HCT116 (cell line): ENCODE measurements at regions not wholly inside any gene's neighbourhood (a gene's known extent, or its start where the extent isn't known, plus 50 kb on each side); places are given as distances from the start of the nearest gene placed in this dataset.

ENCODE experiments used
- ATAC-seq: fragments of 200-7000 bp; cut with Tn5 transposase; 2 replicates; pipeline ENCODE4 v1.9.1; 2020; ENCODE audit warnings: mild to moderate bottlenecking, moderate library complexity
- BruUV-seq: library from RNA; stranded (reverse); fragments of 400-500 nt; replicated peaks from 2 replicates; lab custom pipeline; 2021; lab: Mats Ljungman, UMichigan
- CTCF ChIA-PET: fragments of 300-600 bp; sonication (Branson Sonifier 250); formaldehyde crosslinking; loops from one replicate; lab custom pipeline; 2021; ENCODE audit warnings: antibody characterized with exemption; lab: Charles Lee
- POLR2A ChIA-PET: fragments of 300-600, 350-600 bp; sonication (Branson Sonifier 250); formaldehyde crosslinking; loops from one replicate; lab custom pipeline; 2021; ENCODE audit warnings: antibody characterized with exemption; lab: Charles Lee
- RAD21 ChIA-PET, 2 experiments: fragments of 300-600 bp; sonication (Branson Sonifier 250); formaldehyde crosslinking; loops; one replicate each; lab custom pipeline; 2023; ENCODE audit warnings: low total read pairs in 2 of 2; ENCODE audit not compliant: uncharacterized antibody in 2 of 2, unreplicated experiment in 2 of 2, low non-redundant PET in 1 of 2; lab: Charles Lee
- DNase-seq: peaks from one replicate; pipeline ENCODE4 v3.0.0-alpha.2; 2010; ENCODE audit warnings: low read depth, low spot score
- H2AFZ ChIP-seq: fragments of 200-600 bp; shearing (Covaris generic), sonication (generic); 2 replicates; pipeline ENCODE4 v1.6.1; 2017; ENCODE audit warnings: low read depth, mixed run types, mixed read lengths, antibody characterized with exemption, low read length; ENCODE audit not compliant: poor library complexity, severe bottlenecking
- H3K27ac ChIP-seq: 2 replicates; pipeline ENCODE4 v1.5.1; 2012; ENCODE audit warnings: low read depth, low read length
- H3K27me3 ChIP-seq: fragments of 200-600 bp; sonication (generic); 2 replicates; pipeline ENCODE4 v1.6.1; 2016; ENCODE audit warnings: mixed run types, low read length, mixed read lengths; ENCODE audit not compliant: insufficient read depth
- H3K36me3 ChIP-seq, 2 experiments: fragments of 200-500 bp in 1 of 2; fragments of 200-600 bp in 1 of 2; sonication (Bioruptor generic) in 1 of 2; sonication (generic) in 1 of 2; 2 replicates each; pipeline versions ENCODE4 v1.5.1 to v1.6.1; 2014 to 2016; ENCODE audit warnings: low read length in 2 of 2, inconsistent platforms in 1 of 2, mixed read lengths in 1 of 2, mixed run types in 1 of 2; ENCODE audit not compliant: insufficient read depth in 2 of 2, control insufficient read depth in 1 of 2
- H3K4me1 ChIP-seq, 2 experiments: fragments of 200-600 bp in 1 of 2; sonication (generic) in 1 of 2; 2 replicates each; pipeline versions ENCODE4 v1.5.1 to v1.6.1; 2012 to 2017; ENCODE audit warnings: low read length in 2 of 2, inconsistent platforms in 1 of 2, mild to moderate bottlenecking in 1 of 2, mixed read lengths in 1 of 2, mixed run types in 1 of 2, moderate library complexity in 1 of 2; ENCODE audit not compliant: insufficient read depth in 2 of 2, control insufficient read depth in 1 of 2
- H3K4me2 ChIP-seq: fragments of 200-600 bp; sonication (generic); 2 replicates; pipeline ENCODE4 v1.6.1; 2017; ENCODE audit warnings: mixed run types, low read length, mixed read lengths
- H3K4me3 ChIP-seq, 2 experiments: fragments of 200-600 bp in 1 of 2; sonication (generic) in 1 of 2; replicated peaks in 1 of 2; 2 replicates each; pipeline ENCODE4 v1.5.1; 2011 to 2016; ENCODE audit warnings: low read length in 2 of 2, control low read depth in 1 of 2, low read depth in 1 of 2, mild to moderate bottlenecking in 1 of 2, mixed read lengths in 1 of 2, mixed run types in 1 of 2
- H3K79me2 ChIP-seq: fragments of 200-600 bp; sonication (generic); 2 replicates; pipeline ENCODE4 v1.6.1; 2017; ENCODE audit warnings: mild to moderate bottlenecking, mixed run types, low read length, moderate library complexity, mixed read lengths; ENCODE audit not compliant: insufficient read depth
- H3K9ac ChIP-seq: fragments of 200-600 bp; sonication (generic); 2 replicates; pipeline ENCODE4 v1.6.1; 2016; ENCODE audit warnings: low read length, mixed read lengths
- H3K9me2 ChIP-seq: fragments of 200-600 bp; sonication (generic), shearing (Covaris generic); 2 replicates; pipeline ENCODE4 v1.6.1; 2017; ENCODE audit warnings: mixed run types, mild to moderate bottlenecking, moderate library complexity; ENCODE audit not compliant: insufficient read depth
- H3K9me3 ChIP-seq, 2 experiments: fragments of 200-500 bp in 1 of 2; fragments of 200-600 bp in 1 of 2; sonication (Bioruptor generic) in 1 of 2; sonication (generic) in 1 of 2; 2 replicates each; pipeline ENCODE4 v1.6.1; 2014 to 2017; ENCODE audit warnings: low read length in 2 of 2, mixed read lengths in 2 of 2, inconsistent platforms in 1 of 2, low read depth in 1 of 2, mild to moderate bottlenecking in 1 of 2, mixed run types in 1 of 2, moderate library complexity in 1 of 2; ENCODE audit not compliant: control insufficient read depth in 1 of 2, insufficient read depth in 1 of 2
- H4K20me1 ChIP-seq: fragments of 200-600 bp; sonication (generic), shearing (Covaris generic); 2 replicates; pipeline ENCODE4 v1.6.1; 2017; ENCODE audit warnings: mixed run types, mild to moderate bottlenecking, moderate library complexity; ENCODE audit not compliant: insufficient read depth
- CBX3 ChIP-seq: IDR thresholded peaks from 2 replicates; pipeline ENCODE4 v1.6.1; 2012; ENCODE audit warnings: low read depth
- intact Hi-C: fragments of 100-400 bp; cut with micrococcal nuclease; formaldehyde crosslinking; loops from 2 replicates; pipeline ENCODE4 v1.10.0; 2022
- TF ChIP-seq, protein P1 (sequence below), 3 experiments: fragments of 200-600 bp in 1 of 3; sonication (generic) in 1 of 3; IDR thresholded peaks in 2 of 3; conservative IDR thresholded peaks in 1 of 3; 2 replicates each; pipeline ENCODE4 v1.5.1; 2012 to 2017; ENCODE audit warnings: low read depth in 2 of 3, low read length in 2 of 3, antibody characterized with exemption in 1 of 3, borderline replicate concordance in 1 of 3, control low read depth in 1 of 3, mild to moderate bottlenecking in 1 of 3, mixed read lengths in 1 of 3, mixed run types in 1 of 3, moderate library complexity in 1 of 3; ENCODE audit not compliant: insufficient read depth in 1 of 3
- TF ChIP-seq, protein P2 (sequence below): IDR thresholded peaks from 2 replicates; pipeline ENCODE4 v1.6.1; 2012; ENCODE audit warnings: low read depth

DNA sequence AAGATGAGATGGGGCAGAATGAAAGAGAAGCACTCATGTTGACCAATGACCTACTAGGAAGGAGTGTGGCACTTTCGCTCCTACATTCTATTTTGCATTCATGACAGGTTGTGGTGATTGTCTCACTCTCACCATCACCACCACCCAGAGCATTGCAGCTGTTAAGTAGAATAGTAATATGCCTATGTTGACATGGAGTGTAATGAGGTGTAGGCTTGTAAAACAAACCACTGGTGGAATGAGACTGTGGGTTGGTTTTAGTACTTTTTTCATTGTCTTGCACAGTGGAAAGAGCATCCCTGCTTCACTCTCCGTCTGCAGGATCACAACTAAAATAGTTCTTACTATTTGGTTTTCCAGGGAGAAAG, 516.7 kb downstream of the NTRK2 start:
- Histone ChIP-seq H3K4me2 (no peak overlapping the region), H3K4me3 (no peak overlapping the region), H2AFZ (no peak overlapping the region), H3K4me1 (no peaks in the 10 kb centered on the region), H3K9ac (no peak overlapping the region), H3K36me3 (no peaks in the 10 kb centered on the region), H3K9me3 (no peaks in the 10 kb centered on the region), H4K20me1 (no peaks in the 10 kb centered on the region), H3K27ac (no peak overlapping the region), H3K79me2 (no peaks in the 10 kb centered on the region), H3K9me2 (no peaks in the 10 kb centered on the region), H3K27me3 (peaks cover 17% of the 10 kb centered on the region; the same call in 1 of the 2 replicates)
- ChIA-PET RAD21 (no interaction called here), CTCF (no interaction called here), POLR2A (no interaction called here)
- intact Hi-C loops: no loop called here
- ATAC-seq (no peak), DNase-seq (no peak)
- BruUV-seq: no TSS peak
- TF ChIP-seq, protein P1, sequence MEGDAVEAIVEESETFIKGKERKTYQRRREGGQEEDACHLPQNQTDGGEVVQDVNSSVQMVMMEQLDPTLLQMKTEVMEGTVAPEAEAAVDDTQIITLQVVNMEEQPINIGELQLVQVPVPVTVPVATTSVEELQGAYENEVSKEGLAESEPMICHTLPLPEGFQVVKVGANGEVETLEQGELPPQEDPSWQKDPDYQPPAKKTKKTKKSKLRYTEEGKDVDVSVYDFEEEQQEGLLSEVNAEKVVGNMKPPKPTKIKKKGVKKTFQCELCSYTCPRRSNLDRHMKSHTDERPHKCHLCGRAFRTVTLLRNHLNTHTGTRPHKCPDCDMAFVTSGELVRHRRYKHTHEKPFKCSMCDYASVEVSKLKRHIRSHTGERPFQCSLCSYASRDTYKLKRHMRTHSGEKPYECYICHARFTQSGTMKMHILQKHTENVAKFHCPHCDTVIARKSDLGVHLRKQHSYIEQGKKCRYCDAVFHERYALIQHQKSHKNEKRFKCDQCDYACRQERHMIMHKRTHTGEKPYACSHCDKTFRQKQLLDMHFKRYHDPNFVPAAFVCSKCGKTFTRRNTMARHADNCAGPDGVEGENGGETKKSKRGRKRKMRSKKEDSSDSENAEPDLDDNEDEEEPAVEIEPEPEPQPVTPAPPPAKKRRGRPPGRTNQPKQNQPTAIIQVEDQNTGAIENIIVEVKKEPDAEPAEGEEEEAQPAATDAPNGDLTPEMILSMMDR (IDR thresholded peaks at IDR 0.05 in 2 of 3, conservative IDR thresholded peaks at IDR 0.05 in 1 of 3; ENCODE audit: borderline replicate concordance in 1 of 3, insufficient read depth in 1 of 3, low read depth in 2 of 3, low read length in 2 of 3): no peak
- TF ChIP-seq CBX3: no peak
- TF ChIP-seq, protein P2, sequence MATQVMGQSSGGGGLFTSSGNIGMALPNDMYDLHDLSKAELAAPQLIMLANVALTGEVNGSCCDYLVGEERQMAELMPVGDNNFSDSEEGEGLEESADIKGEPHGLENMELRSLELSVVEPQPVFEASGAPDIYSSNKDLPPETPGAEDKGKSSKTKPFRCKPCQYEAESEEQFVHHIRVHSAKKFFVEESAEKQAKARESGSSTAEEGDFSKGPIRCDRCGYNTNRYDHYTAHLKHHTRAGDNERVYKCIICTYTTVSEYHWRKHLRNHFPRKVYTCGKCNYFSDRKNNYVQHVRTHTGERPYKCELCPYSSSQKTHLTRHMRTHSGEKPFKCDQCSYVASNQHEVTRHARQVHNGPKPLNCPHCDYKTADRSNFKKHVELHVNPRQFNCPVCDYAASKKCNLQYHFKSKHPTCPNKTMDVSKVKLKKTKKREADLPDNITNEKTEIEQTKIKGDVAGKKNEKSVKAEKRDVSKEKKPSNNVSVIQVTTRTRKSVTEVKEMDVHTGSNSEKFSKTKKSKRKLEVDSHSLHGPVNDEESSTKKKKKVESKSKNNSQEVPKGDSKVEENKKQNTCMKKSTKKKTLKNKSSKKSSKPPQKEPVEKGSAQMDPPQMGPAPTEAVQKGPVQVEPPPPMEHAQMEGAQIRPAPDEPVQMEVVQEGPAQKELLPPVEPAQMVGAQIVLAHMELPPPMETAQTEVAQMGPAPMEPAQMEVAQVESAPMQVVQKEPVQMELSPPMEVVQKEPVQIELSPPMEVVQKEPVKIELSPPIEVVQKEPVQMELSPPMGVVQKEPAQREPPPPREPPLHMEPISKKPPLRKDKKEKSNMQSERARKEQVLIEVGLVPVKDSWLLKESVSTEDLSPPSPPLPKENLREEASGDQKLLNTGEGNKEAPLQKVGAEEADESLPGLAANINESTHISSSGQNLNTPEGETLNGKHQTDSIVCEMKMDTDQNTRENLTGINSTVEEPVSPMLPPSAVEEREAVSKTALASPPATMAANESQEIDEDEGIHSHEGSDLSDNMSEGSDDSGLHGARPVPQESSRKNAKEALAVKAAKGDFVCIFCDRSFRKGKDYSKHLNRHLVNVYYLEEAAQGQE: no peak
